ENCODE measurements at regions not wholly inside any gene's neighbourhood (a gene's known extent, or its start where the extent isn't known, plus 50 kb on each side); places are given as distances from the start of the nearest gene placed in this dataset.
"Not testable (repeated sequence)": the region's sequence is repeated elsewhere in the genome, so short reads cannot be mapped to it uniquely, and the experiment has no call there.

GRCh38 chr1:213776969-213777368 lies 210.8 kb upstream of the PROX1 start:
- Mint-ChIP-seq H3K36me3 (ENCODE audit: low read depth) (no peaks in the 10 kb centered on the region), H3K4me3 (no peak overlapping the region), H3K27ac (no peak overlapping the region), H3K4me1 (ENCODE audit: low read depth) (no peaks in the 10 kb centered on the region), H3K27me3 (peaks cover 5% of the 10 kb centered on the region), H3K9me3 (peaks cover 4% of the 10 kb centered on the region)

- Mint-ChIP-seq H3K27ac (no peak overlapping the region), H3K9me3 (peaks cover 4% of the 10 kb centered on the region), H3K27me3 (peaks cover 8% of the 10 kb centered on the region), H3K4me1 (ENCODE audit: low read depth) (peaks cover 4% of the 10 kb centered on the region), H3K36me3 (ENCODE audit: low read depth) (no peaks in the 10 kb centered on the region), H3K4me3 (no peak overlapping the region)
Measured at GRCh38 chr1:213779228-213779627, 208.5 kb upstream of the PROX1 start.

GRCh38 chr1:213782941-213783672 lies 204.7 kb upstream of the PROX1 start:
- Mint-ChIP-seq H3K36me3 (ENCODE audit: low read depth) (no peaks in the 10 kb centered on the region), H3K9me3 (peaks cover 4% of the 10 kb centered on the region), H3K27ac (no peak overlapping the region), H3K4me3 (no peak overlapping the region), H3K27me3 (peaks cover 13% of the 10 kb centered on the region), H3K4me1 (ENCODE audit: low read depth) (peaks cover 4% of the 10 kb centered on the region)

GRCh38 chr1:213783893-213784292 lies 203.9 kb upstream of the PROX1 start:
- Mint-ChIP-seq H3K4me3 (no peak overlapping the region), H3K36me3 (ENCODE audit: low read depth) (no peaks in the 10 kb centered on the region), H3K27me3 (peaks cover 13% of the 10 kb centered on the region), H3K4me1 (ENCODE audit: low read depth) (peaks cover 4% of the 10 kb centered on the region), H3K9me3 (peaks cover 4% of the 10 kb centered on the region), H3K27ac (no peak overlapping the region)

- Mint-ChIP-seq H3K9me3 (peaks cover 4% of the 10 kb centered on the region), H3K36me3 (ENCODE audit: low read depth) (no peaks in the 10 kb centered on the region), H3K27me3 (peaks cover 10% of the 10 kb centered on the region), H3K4me3 (no peak overlapping the region), H3K27ac (no peak overlapping the region), H3K4me1 (ENCODE audit: low read depth) (peaks cover 4% of the 10 kb centered on the region)
Measured at GRCh38 chr1:213786683-213787082, 201.1 kb upstream of the PROX1 start.

GRCh38 chr1:213790565-213790964 lies 197.2 kb upstream of the PROX1 start:
- Mint-ChIP-seq H3K4me1 (ENCODE audit: low read depth) (no peaks in the 10 kb centered on the region), H3K9me3 (peaks cover 4% of the 10 kb centered on the region), H3K36me3 (ENCODE audit: low read depth) (no peaks in the 10 kb centered on the region), H3K27ac (no peak overlapping the region), H3K4me3 (no peak overlapping the region), H3K27me3 (peaks cover 5% of the 10 kb centered on the region)

- Mint-ChIP-seq H3K9me3 (peaks cover 8% of the 10 kb centered on the region), H3K4me3 (no peak overlapping the region), H3K36me3 (ENCODE audit: low read depth) (no peaks in the 10 kb centered on the region), H3K27me3 (no peaks in the 10 kb centered on the region), H3K27ac (no peak overlapping the region), H3K4me1 (ENCODE audit: low read depth) (peaks cover 3% of the 10 kb centered on the region)
Measured at GRCh38 chr1:213793482-213794067, 194.2 kb upstream of the PROX1 start.

- H3K4me3 Mint-ChIP-seq, result no peak overlapping the region
- peaks cover 4% of the 10 kb centered on the region for H3K9me3 Mint-ChIP-seq
- no peaks in the 10 kb centered on the region for H3K36me3 Mint-ChIP-seq (ENCODE audit: low read depth)
- H3K27me3 Mint-ChIP-seq, result no peaks in the 10 kb centered on the region
- H3K4me1 Mint-ChIP-seq (ENCODE audit: low read depth), result peaks cover 3% of the 10 kb centered on the region
- H3K27ac Mint-ChIP-seq, result no peak overlapping the region
Measured at GRCh38 chr1:213796525-213796924, 191.2 kb upstream of the PROX1 start.

GRCh38 chr1:213808288-213808687 lies 179.5 kb upstream of the PROX1 start:
- not testable (repeated sequence) for H3K27me3 Mint-ChIP-seq; H3K9me3 Mint-ChIP-seq; H3K4me1 Mint-ChIP-seq (ENCODE audit: low read depth); H3K36me3 Mint-ChIP-seq (ENCODE audit: low read depth); H3K4me3 Mint-ChIP-seq; H3K27ac Mint-ChIP-seq

GRCh38 chr1:213817156-213817555 lies 170.6 kb upstream of the PROX1 start:
- Mint-ChIP-seq H3K36me3 (ENCODE audit: low read depth) (no peaks in the 10 kb centered on the region), H3K27ac (no peak overlapping the region), H3K9me3 (peaks cover 3% of the 10 kb centered on the region), H3K4me3 (no peak overlapping the region), H3K27me3 (no peaks in the 10 kb centered on the region), H3K4me1 (ENCODE audit: low read depth) (no peaks in the 10 kb centered on the region)

- Mint-ChIP-seq H3K4me3 (no peak overlapping the region), H3K36me3 (ENCODE audit: low read depth) (no peaks in the 10 kb centered on the region), H3K27ac (no peak overlapping the region), H3K27me3 (no peaks in the 10 kb centered on the region), H3K9me3 (no peaks in the 10 kb centered on the region), H3K4me1 (ENCODE audit: low read depth) (no peaks in the 10 kb centered on the region)
Measured at GRCh38 chr1:213820362-213821149, 167.2 kb upstream of the PROX1 start.

GRCh38 chr1:213821175-213821942 lies 166.4 kb upstream of the PROX1 start:
- H3K4me1 Mint-ChIP-seq (ENCODE audit: low read depth), result no peaks in the 10 kb centered on the region
- no peaks in the 10 kb centered on the region for H3K9me3 Mint-ChIP-seq
- no peaks in the 10 kb centered on the region for H3K27me3 Mint-ChIP-seq
- H3K27ac Mint-ChIP-seq, result no peak overlapping the region
- no peaks in the 10 kb centered on the region for H3K36me3 Mint-ChIP-seq (ENCODE audit: low read depth)
- no peak overlapping the region for H3K4me3 Mint-ChIP-seq

GRCh38 chr1:213821943-213822334 lies 165.8 kb upstream of the PROX1 start:
- Mint-ChIP-seq H3K4me1 (ENCODE audit: low read depth) (no peaks in the 10 kb centered on the region), H3K27ac (no peak overlapping the region), H3K36me3 (ENCODE audit: low read depth) (no peaks in the 10 kb centered on the region), H3K9me3 (no peaks in the 10 kb centered on the region), H3K27me3 (no peaks in the 10 kb centered on the region), H3K4me3 (no peak overlapping the region)

GRCh38 chr1:213826891-213827290 lies 160.9 kb upstream of the PROX1 start:
- Mint-ChIP-seq H3K4me3 (no peak overlapping the region), H3K27ac (no peak overlapping the region), H3K36me3 (ENCODE audit: low read depth) (no peaks in the 10 kb centered on the region), H3K27me3 (no peaks in the 10 kb centered on the region), H3K4me1 (ENCODE audit: low read depth) (no peaks in the 10 kb centered on the region), H3K9me3 (peaks cover 4% of the 10 kb centered on the region)

- H3K9me3 Mint-ChIP-seq, result peaks cover 4% of the 10 kb centered on the region
- no peaks in the 10 kb centered on the region for H3K27me3 Mint-ChIP-seq
- H3K36me3 Mint-ChIP-seq (ENCODE audit: low read depth), result no peaks in the 10 kb centered on the region
- no peak overlapping the region for H3K4me3 Mint-ChIP-seq
- H3K4me1 Mint-ChIP-seq (ENCODE audit: low read depth), result no peaks in the 10 kb centered on the region
- H3K27ac Mint-ChIP-seq, result no peak overlapping the region
Measured at GRCh38 chr1:213828867-213829266, 158.9 kb upstream of the PROX1 start.

All from stimulated activated naive CD8-positive, alpha-beta T cell treated with anti-CD3 and anti-CD28 coated beads, Interleukin-15, Interleukin-2, amounts not matched to agents 100 ng/mL and 50 ng/mL, for 24 hours (primary cell).